ENCODE measurements at regions not wholly inside any gene's neighbourhood (a gene's known extent, or its start where the extent isn't known, plus 50 kb on each side); places are given as distances from the start of the nearest gene placed in this dataset.

GRCh38 chr7:49327155-49327554 lies 402.8 kb downstream of the CDC14C start:
- Mint-ChIP-seq H3K4me3 (no peak overlapping the region), H3K27me3 (ENCODE audit: low read depth) (no peaks in the 10 kb centered on the region), H3K27ac (no peak overlapping the region), H3K4me1 (peaks cover 19% of the 10 kb centered on the region), H3K36me3 (no peaks in the 10 kb centered on the region), H3K9me3 (peaks cover 4% of the 10 kb centered on the region)
- ATAC-seq (no peak), DNase-seq (ENCODE audit: low spot score) (no peak)
- no peak for TF ChIP-seq RELA (CRISPR knock-in tag; IDR thresholded peaks at IDR 0.05; ENCODE audit: borderline replicate concordance)
- TF ChIP-seq NR3C1 (CRISPR knock-in tag; conservative IDR thresholded peaks at IDR 0.05; ENCODE audit: low read depth), result no peak
- TF ChIP-seq FOXJ3 (CRISPR knock-in tag; IDR thresholded peaks at IDR 0.05; ENCODE audit: borderline replicate concordance), result no peak
- TF ChIP-seq ESRRA (CRISPR knock-in tag; IDR thresholded peaks at IDR 0.05; ENCODE audit: borderline replicate concordance), result no peak
- TF ChIP-seq, protein P1, sequence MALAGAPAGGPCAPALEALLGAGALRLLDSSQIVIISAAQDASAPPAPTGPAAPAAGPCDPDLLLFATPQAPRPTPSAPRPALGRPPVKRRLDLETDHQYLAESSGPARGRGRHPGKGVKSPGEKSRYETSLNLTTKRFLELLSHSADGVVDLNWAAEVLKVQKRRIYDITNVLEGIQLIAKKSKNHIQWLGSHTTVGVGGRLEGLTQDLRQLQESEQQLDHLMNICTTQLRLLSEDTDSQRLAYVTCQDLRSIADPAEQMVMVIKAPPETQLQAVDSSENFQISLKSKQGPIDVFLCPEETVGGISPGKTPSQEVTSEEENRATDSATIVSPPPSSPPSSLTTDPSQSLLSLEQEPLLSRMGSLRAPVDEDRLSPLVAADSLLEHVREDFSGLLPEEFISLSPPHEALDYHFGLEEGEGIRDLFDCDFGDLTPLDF (CRISPR knock-in tag; IDR thresholded peaks at IDR 0.05), result no peak
- TF ChIP-seq FOXP1 (CRISPR knock-in tag; IDR thresholded peaks at IDR 0.05; ENCODE audit: borderline replicate concordance), result no peak
- TF ChIP-seq ZBTB21 (CRISPR knock-in tag; IDR thresholded peaks at IDR 0.05; ENCODE audit: borderline replicate concordance), result no peak
- no peak for TF ChIP-seq FOXP4 (CRISPR knock-in tag; IDR thresholded peaks at IDR 0.05)
- TF ChIP-seq ZNF121 (CRISPR knock-in tag; IDR thresholded peaks at IDR 0.05), result no peak
- no peak for TF ChIP-seq PREB (CRISPR knock-in tag; IDR thresholded peaks at IDR 0.05; ENCODE audit: borderline replicate concordance)
- TF ChIP-seq, protein P2, sequence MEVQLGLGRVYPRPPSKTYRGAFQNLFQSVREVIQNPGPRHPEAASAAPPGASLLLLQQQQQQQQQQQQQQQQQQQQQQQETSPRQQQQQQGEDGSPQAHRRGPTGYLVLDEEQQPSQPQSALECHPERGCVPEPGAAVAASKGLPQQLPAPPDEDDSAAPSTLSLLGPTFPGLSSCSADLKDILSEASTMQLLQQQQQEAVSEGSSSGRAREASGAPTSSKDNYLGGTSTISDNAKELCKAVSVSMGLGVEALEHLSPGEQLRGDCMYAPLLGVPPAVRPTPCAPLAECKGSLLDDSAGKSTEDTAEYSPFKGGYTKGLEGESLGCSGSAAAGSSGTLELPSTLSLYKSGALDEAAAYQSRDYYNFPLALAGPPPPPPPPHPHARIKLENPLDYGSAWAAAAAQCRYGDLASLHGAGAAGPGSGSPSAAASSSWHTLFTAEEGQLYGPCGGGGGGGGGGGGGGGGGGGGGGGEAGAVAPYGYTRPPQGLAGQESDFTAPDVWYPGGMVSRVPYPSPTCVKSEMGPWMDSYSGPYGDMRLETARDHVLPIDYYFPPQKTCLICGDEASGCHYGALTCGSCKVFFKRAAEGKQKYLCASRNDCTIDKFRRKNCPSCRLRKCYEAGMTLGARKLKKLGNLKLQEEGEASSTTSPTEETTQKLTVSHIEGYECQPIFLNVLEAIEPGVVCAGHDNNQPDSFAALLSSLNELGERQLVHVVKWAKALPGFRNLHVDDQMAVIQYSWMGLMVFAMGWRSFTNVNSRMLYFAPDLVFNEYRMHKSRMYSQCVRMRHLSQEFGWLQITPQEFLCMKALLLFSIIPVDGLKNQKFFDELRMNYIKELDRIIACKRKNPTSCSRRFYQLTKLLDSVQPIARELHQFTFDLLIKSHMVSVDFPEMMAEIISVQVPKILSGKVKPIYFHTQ (CRISPR knock-in tag; IDR thresholded peaks at IDR 0.05), result no peak
- TF ChIP-seq TP53 (CRISPR knock-in tag; IDR thresholded peaks at IDR 0.05), result no peak
- TF ChIP-seq ETV6 (CRISPR knock-in tag; IDR thresholded peaks at IDR 0.05), result no peak
- no peak for TF ChIP-seq CBFB (CRISPR knock-in tag; IDR thresholded peaks at IDR 0.05; ENCODE audit: low read depth)
- no peak for TF ChIP-seq ZNF317 (CRISPR knock-in tag; IDR thresholded peaks at IDR 0.05; ENCODE audit: borderline replicate concordance, low read depth)
- no peak for TF ChIP-seq PRRX2 (CRISPR knock-in tag; IDR thresholded peaks at IDR 0.05)
- no peak for TF ChIP-seq TEAD4 (CRISPR knock-in tag; IDR thresholded peaks at IDR 0.05)
- no peak for TF ChIP-seq ARID4B (CRISPR knock-in tag; IDR thresholded peaks at IDR 0.05; ENCODE audit: borderline replicate concordance)
- no peak for TF ChIP-seq JAZF1 (CRISPR knock-in tag; IDR thresholded peaks at IDR 0.05)
- no peak for TF ChIP-seq CREM (CRISPR knock-in tag; IDR thresholded peaks at IDR 0.05)
- POLR2A ChIA-PET, result no interaction called here
- CTCF ChIA-PET, result no interaction called here
